Lower lobe of right lung (tissue), 2 donors: ENCODE measurements at regions not wholly inside any gene's neighbourhood (a gene's known extent, or its start where the extent isn't known, plus 50 kb on each side); places are given as distances from the start of the nearest gene placed in this dataset.

Experiments
- ATAC-seq, 2 donors: fragments of 200-7000 bp; cut with Tn5 transposase; one replicate each; pipeline ENCODE4 v1.9.1; 2020 to 2022; ENCODE audit warnings: mild to moderate bottlenecking in 2 of 2, moderate library complexity in 2 of 2
- DNase-seq: peaks from one replicate; pipeline ENCODE4 v3.0.0-alpha.2; 2020
- H3K27ac ChIP-seq: fragments of 200-600 bp; one replicate; pipeline ENCODE4 v1.8.0; 2022
- H3K27me3 ChIP-seq: fragments of 200-600 bp; one replicate; pipeline ENCODE4 v1.8.0; 2022; ENCODE audit warnings: low read depth
- H3K36me3 ChIP-seq: fragments of 200-600 bp; one replicate; pipeline ENCODE4 v1.8.0; 2022; ENCODE audit warnings: mild to moderate bottlenecking
- H3K4me1 ChIP-seq: fragments of 200-600 bp; one replicate; pipeline ENCODE4 v1.8.0; 2022
- H3K4me3 ChIP-seq: fragments of 200-600 bp; one replicate; pipeline ENCODE4 v1.8.0; 2022; ENCODE audit warnings: mild to moderate bottlenecking
- H3K9me3 ChIP-seq: fragments of 200-600 bp; one replicate; pipeline ENCODE4 v1.8.0; 2022
- CTCF ChIP-seq: fragments of 200-600 bp; IDR thresholded peaks from one replicate; pipeline ENCODE4 v1.8.0; 2022; ENCODE audit warnings: antibody characterized with exemption, mild to moderate bottlenecking
- intact Hi-C: fragments of 100-400 bp; cut with DNase I; formaldehyde crosslinking; loops from one replicate; pipeline ENCODE4 v1.11.0; 2022
- donor health status: DM: no; HTN: yes; CAD: no; lungs with severe emphysema.

- Histone ChIP-seq H3K27me3 (no peaks in the 10 kb centered on the region), H3K4me3 (no peak overlapping the region), H3K27ac (no peak overlapping the region), H3K4me1 (no peaks in the 10 kb centered on the region), H3K9me3 (no peaks in the 10 kb centered on the region), H3K36me3 (no peaks in the 10 kb centered on the region)
- no peak for TF ChIP-seq CTCF
- DNase-seq (no peak), ATAC-seq (no peak)
- intact Hi-C loops: no loop called here
Observed at GRCh38 chr2:45274250-45274926, 265.1 kb upstream of the SIX2 start.

GRCh38 chr2:45273412-45274249 lies 264.4 kb upstream of the SIX2 start:
- DNase-seq (no peak), ATAC-seq (peak in 1 of 2 donors; percentile 59)
- intact Hi-C loops: no loop called here
- Histone ChIP-seq H3K27me3 (no peaks in the 10 kb centered on the region), H3K36me3 (no peaks in the 10 kb centered on the region), H3K27ac (no peak overlapping the region), H3K9me3 (no peaks in the 10 kb centered on the region), H3K4me1 (no peaks in the 10 kb centered on the region), H3K4me3 (no peak overlapping the region)
- no peak for TF ChIP-seq CTCF

- no peak for DNase-seq
- H3K4me1 ChIP-seq: no peaks in the 10 kb centered on the region
- H3K27ac ChIP-seq: no peak overlapping the region
- ATAC-seq: no peak
- H3K9me3 ChIP-seq: no peaks in the 10 kb centered on the region
- no peak overlapping the region for H3K4me3 ChIP-seq
- TF ChIP-seq CTCF: no peak
- intact Hi-C loops: no loop called here
- no peaks in the 10 kb centered on the region for H3K36me3 ChIP-seq
- H3K27me3 ChIP-seq: no peaks in the 10 kb centered on the region
Observed at GRCh38 chr2:45272549-45273265, 263.5 kb upstream of the SIX2 start.

- Histone ChIP-seq H3K36me3 (no peaks in the 10 kb centered on the region), H3K27ac (no peak overlapping the region), H3K9me3 (no peaks in the 10 kb centered on the region), H3K4me3 (no peak overlapping the region), H3K4me1 (no peaks in the 10 kb centered on the region), H3K27me3 (no peaks in the 10 kb centered on the region)
- intact Hi-C loops: no loop called here
- no peak for TF ChIP-seq CTCF
- DNase-seq (no peak), ATAC-seq (no peak)
Observed at GRCh38 chr2:45269149-45269793, 260.0 kb upstream of the SIX2 start.

- no peak overlapping the region for H3K27ac ChIP-seq
- ATAC-seq: no peak
Observed at GRCh38 chr2:45268631-45269030, 259.4 kb upstream of the SIX2 start.

More at GRCh38 chr2:45268631-45269030, 259.4 kb upstream of the SIX2 start:
- H3K4me3 ChIP-seq: no peak overlapping the region
- H3K9me3 ChIP-seq: no peaks in the 10 kb centered on the region
- intact Hi-C loops: no loop called here
- H3K36me3 ChIP-seq: no peaks in the 10 kb centered on the region
- no peaks in the 10 kb centered on the region for H3K27me3 ChIP-seq
- TF ChIP-seq CTCF: no peak
- no peaks in the 10 kb centered on the region for H3K4me1 ChIP-seq
- DNase-seq: no peak
